ENCODE measurements at regions not wholly inside any gene's neighbourhood (a gene's known extent, or its start where the extent isn't known, plus 50 kb on each side); places are given as distances from the start of the nearest gene placed in this dataset.

DNA sequence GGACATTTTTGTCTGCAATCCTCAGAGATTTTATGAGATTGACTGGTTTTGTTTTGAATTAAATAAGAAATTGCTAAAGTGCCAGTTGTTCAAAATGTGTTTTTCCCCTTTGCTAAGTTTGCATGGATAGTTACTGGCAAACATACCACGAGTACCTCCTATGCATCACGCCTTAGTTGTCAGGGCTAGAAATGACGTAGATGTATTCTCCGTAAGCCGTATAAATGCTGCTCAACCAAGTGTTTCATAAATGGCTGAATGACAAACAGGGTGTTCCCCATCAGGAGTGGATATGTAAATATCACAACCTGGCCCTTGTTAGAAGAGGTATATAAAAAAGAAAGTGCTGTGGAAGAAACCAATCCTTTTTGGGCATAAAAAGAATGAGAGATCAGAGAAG, 341.1 kb upstream of the ZFP64 start (continued):
- TF ChIP-seq, protein P1, sequence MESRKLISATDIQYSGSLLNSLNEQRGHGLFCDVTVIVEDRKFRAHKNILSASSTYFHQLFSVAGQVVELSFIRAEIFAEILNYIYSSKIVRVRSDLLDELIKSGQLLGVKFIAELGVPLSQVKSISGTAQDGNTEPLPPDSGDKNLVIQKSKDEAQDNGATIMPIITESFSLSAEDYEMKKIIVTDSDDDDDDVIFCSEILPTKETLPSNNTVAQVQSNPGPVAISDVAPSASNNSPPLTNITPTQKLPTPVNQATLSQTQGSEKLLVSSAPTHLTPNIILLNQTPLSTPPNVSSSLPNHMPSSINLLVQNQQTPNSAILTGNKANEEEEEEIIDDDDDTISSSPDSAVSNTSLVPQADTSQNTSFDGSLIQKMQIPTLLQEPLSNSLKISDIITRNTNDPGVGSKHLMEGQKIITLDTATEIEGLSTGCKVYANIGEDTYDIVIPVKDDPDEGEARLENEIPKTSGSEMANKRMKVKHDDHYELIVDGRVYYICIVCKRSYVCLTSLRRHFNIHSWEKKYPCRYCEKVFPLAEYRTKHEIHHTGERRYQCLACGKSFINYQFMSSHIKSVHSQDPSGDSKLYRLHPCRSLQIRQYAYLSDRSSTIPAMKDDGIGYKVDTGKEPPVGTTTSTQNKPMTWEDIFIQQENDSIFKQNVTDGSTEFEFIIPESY (IDR thresholded peaks at IDR 0.05): no peak
- TF ChIP-seq TAF1 (conservative IDR thresholded peaks at IDR 0.05) (no peak), EGR1 (IDR thresholded peaks at IDR 0.05; ENCODE audit: low read depth in 2 of 2) (no peak), FOXA1 (IDR thresholded peaks at IDR 0.05) (no peak), HNF4A (conservative IDR thresholded peaks at IDR 0.05) (no peak), SP1 (IDR thresholded peaks at IDR 0.05) (no peak), NR2F2 (IDR thresholded peaks at IDR 0.05) (no peak), JUND (IDR thresholded peaks at IDR 0.05) (no peak), HNF4G (IDR thresholded peaks at IDR 0.05) (no peak), RXRA (IDR thresholded peaks at IDR 0.05) (no peak)
- TF ChIP-seq, protein P2, sequence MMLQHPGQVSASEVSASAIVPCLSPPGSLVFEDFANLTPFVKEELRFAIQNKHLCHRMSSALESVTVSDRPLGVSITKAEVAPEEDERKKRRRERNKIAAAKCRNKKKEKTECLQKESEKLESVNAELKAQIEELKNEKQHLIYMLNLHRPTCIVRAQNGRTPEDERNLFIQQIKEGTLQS (IDR thresholded peaks at IDR 0.05): no peak
- TF ChIP-seq, protein P3, sequence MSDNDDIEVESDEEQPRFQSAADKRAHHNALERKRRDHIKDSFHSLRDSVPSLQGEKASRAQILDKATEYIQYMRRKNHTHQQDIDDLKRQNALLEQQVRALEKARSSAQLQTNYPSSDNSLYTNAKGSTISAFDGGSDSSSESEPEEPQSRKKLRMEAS (IDR thresholded peaks at IDR 0.05): no peak

DNA sequence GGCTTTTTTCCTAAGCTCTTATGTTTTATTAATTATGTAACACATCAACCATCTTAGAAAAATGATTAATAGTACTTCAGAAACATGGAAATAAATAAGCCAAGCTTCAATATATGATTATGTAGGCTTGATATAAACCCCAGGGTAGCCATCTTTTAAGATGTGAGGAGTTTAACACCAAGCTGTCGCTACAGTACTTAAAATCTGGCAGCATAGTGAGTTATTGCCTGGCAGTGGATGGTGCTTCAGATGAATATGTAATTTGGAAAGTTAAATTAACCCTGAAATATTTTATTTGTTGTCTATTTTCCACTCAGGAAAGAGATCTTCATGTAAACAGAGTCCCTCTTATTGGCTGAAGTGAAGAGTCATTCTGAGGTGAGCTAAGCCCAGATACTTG, 339.0 kb upstream of the ZFP64 start:
- no peak overlapping the region for H3K27ac ChIP-seq (ENCODE audit: low read depth in 1 of 2, low read length in 2 of 2)
- DNase-seq (ENCODE audit: low spot score): no peak
- WGBS: 84% methylated on average over 1 of the region's 1 CpG
- H3K27me3 ChIP-seq (ENCODE audit: control insufficient read depth in 4 of 4, insufficient read depth in 4 of 4, low read length in 3 of 4): no peaks in the 10 kb centered on the region
- H3K4me3 ChIP-seq (ENCODE audit: low read depth in 1 of 3, low read length in 3 of 3): no peak overlapping the region
- no peak for TF ChIP-seq HNF4G (IDR thresholded peaks at IDR 0.05)
- TF ChIP-seq NR2F2 (IDR thresholded peaks at IDR 0.05): no peak
- TF ChIP-seq YY1 (IDR thresholded peaks at IDR 0.05): no peak
- TF ChIP-seq EGR1 (IDR thresholded peaks at IDR 0.05; ENCODE audit: low read depth in 2 of 2): no peak
- TF ChIP-seq, protein P4, sequence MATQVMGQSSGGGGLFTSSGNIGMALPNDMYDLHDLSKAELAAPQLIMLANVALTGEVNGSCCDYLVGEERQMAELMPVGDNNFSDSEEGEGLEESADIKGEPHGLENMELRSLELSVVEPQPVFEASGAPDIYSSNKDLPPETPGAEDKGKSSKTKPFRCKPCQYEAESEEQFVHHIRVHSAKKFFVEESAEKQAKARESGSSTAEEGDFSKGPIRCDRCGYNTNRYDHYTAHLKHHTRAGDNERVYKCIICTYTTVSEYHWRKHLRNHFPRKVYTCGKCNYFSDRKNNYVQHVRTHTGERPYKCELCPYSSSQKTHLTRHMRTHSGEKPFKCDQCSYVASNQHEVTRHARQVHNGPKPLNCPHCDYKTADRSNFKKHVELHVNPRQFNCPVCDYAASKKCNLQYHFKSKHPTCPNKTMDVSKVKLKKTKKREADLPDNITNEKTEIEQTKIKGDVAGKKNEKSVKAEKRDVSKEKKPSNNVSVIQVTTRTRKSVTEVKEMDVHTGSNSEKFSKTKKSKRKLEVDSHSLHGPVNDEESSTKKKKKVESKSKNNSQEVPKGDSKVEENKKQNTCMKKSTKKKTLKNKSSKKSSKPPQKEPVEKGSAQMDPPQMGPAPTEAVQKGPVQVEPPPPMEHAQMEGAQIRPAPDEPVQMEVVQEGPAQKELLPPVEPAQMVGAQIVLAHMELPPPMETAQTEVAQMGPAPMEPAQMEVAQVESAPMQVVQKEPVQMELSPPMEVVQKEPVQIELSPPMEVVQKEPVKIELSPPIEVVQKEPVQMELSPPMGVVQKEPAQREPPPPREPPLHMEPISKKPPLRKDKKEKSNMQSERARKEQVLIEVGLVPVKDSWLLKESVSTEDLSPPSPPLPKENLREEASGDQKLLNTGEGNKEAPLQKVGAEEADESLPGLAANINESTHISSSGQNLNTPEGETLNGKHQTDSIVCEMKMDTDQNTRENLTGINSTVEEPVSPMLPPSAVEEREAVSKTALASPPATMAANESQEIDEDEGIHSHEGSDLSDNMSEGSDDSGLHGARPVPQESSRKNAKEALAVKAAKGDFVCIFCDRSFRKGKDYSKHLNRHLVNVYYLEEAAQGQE (IDR thresholded peaks at IDR 0.05): no peak
- no peaks in the 10 kb centered on the region for H3K36me3 ChIP-seq (ENCODE audit: control insufficient read depth in 4 of 4, insufficient read depth in 3 of 4, low read depth in 1 of 4, low read length in 3 of 4)
- no peak overlapping the region for H3K9ac ChIP-seq (ENCODE audit: low read depth in 1 of 2, low read length in 2 of 2)
- peaks cover 0 to 12% (median 1%) of the 10 kb centered on the region in 4 donors for H3K4me1 ChIP-seq (ENCODE audit: control insufficient read depth in 4 of 4, insufficient read depth in 4 of 4, low read length in 3 of 4)
- H3K9me3 ChIP-seq (ENCODE audit: control insufficient read depth in 4 of 4, low read length in 3 of 4): no peaks in the 10 kb centered on the region

DNA sequence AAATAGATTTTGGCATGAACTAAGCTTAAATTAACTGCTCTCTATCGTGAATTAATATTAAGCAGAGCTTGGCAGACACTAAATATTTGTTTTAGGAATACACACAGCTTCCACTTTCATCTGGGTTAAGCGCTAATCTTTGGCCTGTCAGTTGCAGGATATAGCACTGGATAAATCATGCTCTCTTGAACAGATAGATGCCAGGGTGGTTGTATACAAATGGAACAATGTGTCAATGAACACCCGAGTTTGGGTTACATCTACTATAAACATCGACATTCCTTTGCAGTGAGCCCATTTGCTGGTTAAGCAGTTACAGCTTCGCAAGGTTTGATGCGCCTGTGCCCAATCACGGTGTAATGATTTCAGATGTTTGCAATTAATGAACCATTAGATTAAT, 338.2 kb upstream of the ZFP64 start:
- no peak for DNase-seq (ENCODE audit: low spot score)
- no peak overlapping the region for H3K27ac ChIP-seq (ENCODE audit: low read depth in 1 of 2, low read length in 2 of 2)
- peaks cover 0 to 12% (median 1%) of the 10 kb centered on the region in 4 donors for H3K4me1 ChIP-seq (ENCODE audit: control insufficient read depth in 4 of 4, insufficient read depth in 4 of 4, low read length in 3 of 4)
- no peak overlapping the region for H3K9ac ChIP-seq (ENCODE audit: low read depth in 1 of 2, low read length in 2 of 2)
- H3K36me3 ChIP-seq (ENCODE audit: control insufficient read depth in 4 of 4, insufficient read depth in 3 of 4, low read depth in 1 of 4, low read length in 3 of 4): no peaks in the 10 kb centered on the region
- no peak overlapping the region for H3K4me3 ChIP-seq (ENCODE audit: low read depth in 1 of 3, low read length in 3 of 3)
- no peaks in the 10 kb centered on the region for H3K9me3 ChIP-seq (ENCODE audit: control insufficient read depth in 4 of 4, low read length in 3 of 4)
- H3K27me3 ChIP-seq (ENCODE audit: control insufficient read depth in 4 of 4, insufficient read depth in 4 of 4, low read length in 3 of 4): no peaks in the 10 kb centered on the region
- 47% methylated on average over 7 of the region's 7 CpGs for WGBS
- TF ChIP-seq, protein P2 (IDR thresholded peaks at IDR 0.05): no peak
- TF ChIP-seq FOXA2 (IDR thresholded peaks at IDR 0.05) (no peak), RAD21 (IDR thresholded peaks at IDR 0.05) (no peak), YY1 (IDR thresholded peaks at IDR 0.05) (no peak), SP1 (IDR thresholded peaks at IDR 0.05) (no peak), NR2F2 (IDR thresholded peaks at IDR 0.05) (no peak)
- TF ChIP-seq, protein P5, sequence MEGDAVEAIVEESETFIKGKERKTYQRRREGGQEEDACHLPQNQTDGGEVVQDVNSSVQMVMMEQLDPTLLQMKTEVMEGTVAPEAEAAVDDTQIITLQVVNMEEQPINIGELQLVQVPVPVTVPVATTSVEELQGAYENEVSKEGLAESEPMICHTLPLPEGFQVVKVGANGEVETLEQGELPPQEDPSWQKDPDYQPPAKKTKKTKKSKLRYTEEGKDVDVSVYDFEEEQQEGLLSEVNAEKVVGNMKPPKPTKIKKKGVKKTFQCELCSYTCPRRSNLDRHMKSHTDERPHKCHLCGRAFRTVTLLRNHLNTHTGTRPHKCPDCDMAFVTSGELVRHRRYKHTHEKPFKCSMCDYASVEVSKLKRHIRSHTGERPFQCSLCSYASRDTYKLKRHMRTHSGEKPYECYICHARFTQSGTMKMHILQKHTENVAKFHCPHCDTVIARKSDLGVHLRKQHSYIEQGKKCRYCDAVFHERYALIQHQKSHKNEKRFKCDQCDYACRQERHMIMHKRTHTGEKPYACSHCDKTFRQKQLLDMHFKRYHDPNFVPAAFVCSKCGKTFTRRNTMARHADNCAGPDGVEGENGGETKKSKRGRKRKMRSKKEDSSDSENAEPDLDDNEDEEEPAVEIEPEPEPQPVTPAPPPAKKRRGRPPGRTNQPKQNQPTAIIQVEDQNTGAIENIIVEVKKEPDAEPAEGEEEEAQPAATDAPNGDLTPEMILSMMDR (IDR thresholded peaks at IDR 0.05; ENCODE audit: low read depth, low read length, missing input control): no peak
- TF ChIP-seq, protein P4 (IDR thresholded peaks at IDR 0.05): no peak
- TF ChIP-seq, protein P1 (IDR thresholded peaks at IDR 0.05): no peak
